GM12874 (cell line): ENCODE measurements at regions not wholly inside any gene's neighbourhood (a gene's known extent, or its start where the extent isn't known, plus 50 kb on each side); places are given as distances from the start of the nearest gene placed in this dataset.

Experiments used
- CTCF ChIP-seq: IDR thresholded peaks from 2 replicates; pipeline ENCODE4 v1.5.1; 2011; ENCODE audit warnings: low read depth, mild to moderate bottlenecking, control low read depth, low read length, moderate library complexity; ENCODE audit not compliant: insufficient read depth

GRCh38 chr9:108339251-108339650 is 516.5 kb downstream of the ACTL7B start:
- no peak for TF ChIP-seq CTCF

GRCh38 chr9:108336575-108336974 is 519.2 kb downstream of the ACTL7B start:
- no peak for TF ChIP-seq CTCF

- TF ChIP-seq CTCF = no peak
Observed at GRCh38 chr9:108333530-108333983, 522.2 kb downstream of the ACTL7B start.

GRCh38 chr9:108331596-108331995 is 524.2 kb downstream of the ACTL7B start:
- TF ChIP-seq CTCF = no peak

GRCh38 chr9:108325406-108325805 is 530.4 kb downstream of the ACTL7B start:
- TF ChIP-seq CTCF = no peak

- no peak for TF ChIP-seq CTCF
Observed at GRCh38 chr9:108323615-108324014, 532.2 kb downstream of the ACTL7B start.

GRCh38 chr9:108322326-108323098 is 533.3 kb downstream of the ACTL7B start:
- no peak for TF ChIP-seq CTCF
